HG03378 (cell line): ENCODE measurements at regions not wholly inside any gene's neighbourhood (a gene's known extent, or its start where the extent isn't known, plus 50 kb on each side); places are given as distances from the start of the nearest gene placed in this dataset.

Experiments
- ATAC-seq: cut with Tn5 transposase; IDR thresholded peaks from one replicate; pipeline ENCODE4 v1.9.1; 2021; ENCODE audit warnings: mild to moderate bottlenecking, moderate library complexity; ENCODE audit not compliant: unreplicated experiment

DNA sequence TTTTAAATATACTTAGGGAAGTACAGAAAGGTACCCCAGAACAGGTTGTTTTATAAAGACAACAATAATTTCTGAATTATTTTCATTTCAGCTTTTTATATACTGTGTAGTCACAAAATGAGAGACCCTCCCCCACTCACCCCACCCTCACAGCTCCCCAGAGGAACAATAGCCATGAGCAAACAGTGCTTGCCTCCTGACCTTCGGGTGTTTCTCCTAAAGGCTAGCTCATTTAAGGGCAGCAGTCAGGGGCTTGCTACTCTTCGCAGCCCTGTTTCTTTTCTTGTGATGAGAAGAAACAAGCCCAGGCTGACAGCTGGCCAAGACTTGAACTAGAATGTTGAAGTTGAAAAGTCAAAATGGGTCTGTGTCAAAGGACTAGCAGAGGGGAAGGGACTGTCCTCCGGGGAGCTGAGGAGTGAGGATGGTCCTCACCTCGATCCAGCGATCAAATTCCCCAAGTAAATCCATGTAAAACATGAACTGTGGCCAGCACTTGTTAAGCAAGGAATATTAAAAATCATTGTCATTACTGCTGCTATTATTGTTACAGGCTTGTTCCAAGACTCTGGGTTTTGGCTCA is 133.8 kb upstream of the ARHGAP5 start:
- no peak for ATAC-seq

DNA sequence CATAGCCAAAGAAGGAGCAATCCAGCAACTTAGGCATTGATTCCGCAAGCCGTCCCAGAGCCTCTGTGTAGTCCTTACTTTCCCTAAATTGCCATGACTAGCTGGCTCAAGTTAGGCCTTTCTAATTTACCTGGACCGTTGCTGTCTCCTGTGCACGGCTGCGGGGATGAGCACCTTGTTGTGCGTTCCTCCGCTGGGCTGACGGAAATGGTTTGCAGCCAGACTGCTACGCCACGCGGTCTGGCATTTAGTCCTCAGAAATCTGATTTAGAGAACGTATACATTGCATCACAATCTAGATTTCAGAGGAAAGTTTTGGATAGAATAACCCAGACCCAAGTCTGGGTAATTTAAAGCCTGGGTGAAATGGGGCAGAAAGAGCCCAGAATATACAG is 133.2 kb upstream of the ARHGAP5 start:
- ATAC-seq = no peak

DNA sequence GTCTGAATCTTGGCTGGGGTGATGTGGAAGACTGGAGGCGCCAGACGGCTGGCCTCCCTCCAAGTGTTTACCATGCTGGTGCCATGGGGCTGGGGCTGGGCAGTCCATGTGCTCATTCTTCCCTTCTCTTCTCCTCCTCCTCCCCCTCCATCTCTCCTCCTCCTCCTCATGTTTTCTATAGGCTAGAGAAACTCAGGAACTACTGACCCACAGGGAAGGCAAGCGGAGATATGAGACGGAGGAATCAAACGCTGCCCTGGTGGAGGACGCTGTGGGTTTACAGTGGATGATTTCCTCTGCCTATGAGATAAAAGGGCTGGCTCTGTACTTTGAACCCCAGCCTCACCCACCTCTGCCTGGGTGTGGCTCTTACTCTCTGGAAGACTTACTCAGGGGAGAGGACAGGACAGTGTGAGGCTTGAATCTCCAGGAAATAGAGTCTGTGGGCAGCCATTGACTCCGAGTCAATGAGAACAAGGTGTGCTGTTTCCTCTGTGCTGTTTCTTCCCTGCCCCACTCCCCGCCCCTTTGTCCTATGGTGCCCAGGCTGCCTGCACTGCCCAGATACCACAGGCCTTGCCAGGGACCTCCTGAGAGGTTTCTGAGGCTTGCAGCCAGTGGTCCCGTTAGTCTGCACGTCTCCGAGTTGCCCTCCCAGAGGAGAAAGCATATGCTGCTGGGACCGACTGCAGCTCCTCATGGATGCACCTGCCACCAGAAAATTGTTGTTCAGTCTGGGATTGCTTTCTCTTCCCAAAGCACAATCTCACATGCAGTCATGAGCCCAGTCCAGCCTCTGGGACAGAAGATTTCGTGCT is 132.6 kb upstream of the ARHGAP5 start:
- no peak for ATAC-seq

DNA sequence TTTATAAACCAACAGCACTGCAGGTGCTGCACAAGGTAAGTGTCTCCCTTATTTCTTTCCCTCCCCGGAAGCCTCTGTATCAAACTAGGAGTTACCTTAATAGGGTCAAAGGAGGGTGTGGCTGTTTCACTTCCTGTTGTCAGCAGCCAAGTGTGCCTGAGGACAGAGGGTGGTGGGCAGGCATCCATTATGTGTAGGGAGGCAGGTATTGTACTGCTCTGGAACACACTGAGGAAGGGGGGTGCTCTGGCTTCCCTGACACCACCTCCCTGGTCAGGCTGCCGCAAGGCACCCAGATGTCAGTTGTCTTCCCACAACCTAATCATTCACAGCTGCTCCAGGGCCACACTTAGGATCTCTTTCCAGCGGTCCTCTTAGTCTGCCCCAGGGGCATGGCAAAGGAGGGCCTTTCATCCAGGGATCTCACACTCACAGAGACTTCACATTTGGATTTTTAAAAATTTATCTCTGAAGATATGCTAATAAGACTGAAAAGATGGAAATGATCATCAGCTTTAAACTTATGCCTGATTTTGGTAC is 132.0 kb upstream of the ARHGAP5 start:
- ATAC-seq = peak; percentile 52

DNA sequence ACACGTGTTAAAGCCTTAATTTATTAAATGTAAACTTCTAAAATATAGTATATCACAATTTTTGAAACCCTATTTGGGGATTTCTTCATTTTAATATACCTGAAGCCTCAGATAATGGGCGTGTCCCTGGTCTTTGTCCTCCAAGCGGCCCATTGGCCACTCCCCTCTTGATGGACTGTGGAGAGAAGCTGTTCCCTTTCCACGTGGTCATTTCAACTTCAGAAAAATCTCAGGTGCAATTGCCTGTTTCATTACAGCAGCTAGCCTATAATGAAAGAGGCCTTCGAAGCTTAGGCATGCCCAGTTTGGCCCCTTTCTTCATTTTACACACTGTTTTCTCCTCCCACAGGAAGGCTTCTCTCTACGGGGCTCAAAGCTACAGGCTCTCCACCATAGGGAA is 131.4 kb upstream of the ARHGAP5 start:
- no peak for ATAC-seq

DNA sequence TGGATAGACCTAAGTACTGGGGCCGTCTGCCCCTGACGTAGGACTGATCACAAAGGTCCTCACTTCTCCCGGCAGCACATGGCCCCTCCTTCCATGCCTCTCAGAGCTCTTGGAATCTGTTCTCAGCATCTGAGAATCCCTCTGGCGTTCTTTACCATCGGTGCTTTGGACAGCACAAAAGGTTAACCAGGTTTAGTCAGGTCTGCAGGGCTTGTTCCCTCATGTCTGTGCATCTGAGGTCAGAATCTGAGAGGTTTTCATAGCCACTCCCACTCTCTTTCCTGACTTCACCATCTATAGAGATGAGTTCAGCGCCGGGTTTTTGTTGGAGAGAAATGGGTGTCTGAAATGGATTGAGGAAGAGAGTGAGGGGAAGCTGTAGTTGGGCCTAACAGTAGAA is 130.0 kb upstream of the ARHGAP5 start:
- ATAC-seq = no peak

DNA sequence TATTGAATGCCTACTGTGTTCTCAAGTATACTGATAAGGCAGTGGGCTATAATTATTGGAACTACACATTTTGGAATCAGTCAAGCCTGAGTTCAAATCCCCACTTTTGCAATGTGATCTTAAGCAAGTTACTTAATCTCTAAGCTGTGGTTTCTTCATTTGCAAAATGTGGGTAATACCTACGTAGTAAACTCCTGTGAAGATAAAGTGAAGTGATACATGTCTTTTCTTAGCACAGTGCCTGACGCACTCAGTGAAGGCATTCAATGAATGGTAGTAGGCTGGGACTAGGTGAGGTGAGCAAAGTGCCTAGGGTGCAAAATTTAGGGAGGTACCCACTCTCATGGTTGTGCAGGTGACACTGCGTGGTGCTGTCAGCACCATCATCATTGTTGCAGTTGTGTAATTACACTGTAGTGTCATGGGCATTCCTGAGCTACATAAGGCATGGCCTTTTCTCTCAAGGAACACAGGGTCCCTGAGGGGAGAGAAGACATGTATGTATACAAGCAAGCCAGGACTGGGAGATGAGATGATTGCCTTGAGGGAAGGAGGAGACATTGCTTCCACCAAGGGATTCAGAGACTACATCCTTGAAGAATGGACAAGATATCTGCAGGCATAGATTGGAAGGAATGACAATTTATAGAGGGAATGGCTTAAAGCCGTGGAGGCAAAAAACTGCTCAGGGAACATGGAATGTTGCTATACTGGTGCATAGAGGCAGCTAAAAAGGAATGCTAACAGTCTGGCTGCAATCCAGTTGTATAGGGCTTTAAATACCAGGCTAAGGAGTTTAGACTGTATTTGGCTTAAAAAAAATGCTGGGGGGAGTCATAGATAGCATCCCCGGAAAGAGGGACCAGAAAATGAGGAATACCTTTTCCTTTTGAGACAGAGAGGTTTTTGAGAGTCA is 129.2 kb upstream of the ARHGAP5 start:
- ATAC-seq = no peak

DNA sequence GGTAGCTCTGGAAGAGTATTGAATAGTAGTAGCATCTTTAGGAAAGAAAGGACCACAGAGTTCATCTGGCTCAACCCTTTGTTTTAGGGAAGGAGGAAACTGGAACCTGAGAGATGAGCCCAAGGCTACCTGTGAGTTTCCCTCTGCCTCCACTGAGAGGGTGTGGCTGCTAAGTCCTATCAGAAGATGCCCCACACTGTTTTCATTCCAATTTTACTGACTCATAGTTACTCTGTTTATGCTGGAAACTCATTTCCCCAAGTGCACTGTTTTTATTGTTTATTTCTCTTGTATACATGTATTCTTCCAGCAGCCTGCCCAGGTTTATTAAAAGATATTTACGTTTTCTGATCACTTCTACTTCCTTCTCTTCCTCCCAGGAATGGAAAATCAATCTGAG is 127.4 kb upstream of the ARHGAP5 start:
- ATAC-seq = no peak

DNA sequence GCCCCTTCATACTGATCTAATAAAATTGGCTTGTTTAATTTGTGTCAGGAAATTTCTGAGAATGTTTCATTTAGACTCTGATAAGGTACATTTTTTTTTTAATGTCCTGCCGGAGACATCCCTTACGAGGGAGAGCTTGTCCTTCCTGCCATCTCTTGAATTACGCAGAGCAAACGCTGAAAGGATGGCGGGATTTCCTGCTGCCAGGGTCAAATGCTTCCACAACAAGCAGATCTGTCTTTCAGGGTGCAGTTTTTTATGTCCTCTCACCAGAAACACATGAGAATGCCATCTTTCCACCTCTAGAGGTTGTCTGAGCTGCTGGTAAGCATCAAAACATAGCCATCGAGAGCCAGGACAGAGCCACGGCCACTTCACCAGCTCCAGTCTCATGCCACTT is 126.8 kb upstream of the ARHGAP5 start:
- no peak for ATAC-seq

DNA sequence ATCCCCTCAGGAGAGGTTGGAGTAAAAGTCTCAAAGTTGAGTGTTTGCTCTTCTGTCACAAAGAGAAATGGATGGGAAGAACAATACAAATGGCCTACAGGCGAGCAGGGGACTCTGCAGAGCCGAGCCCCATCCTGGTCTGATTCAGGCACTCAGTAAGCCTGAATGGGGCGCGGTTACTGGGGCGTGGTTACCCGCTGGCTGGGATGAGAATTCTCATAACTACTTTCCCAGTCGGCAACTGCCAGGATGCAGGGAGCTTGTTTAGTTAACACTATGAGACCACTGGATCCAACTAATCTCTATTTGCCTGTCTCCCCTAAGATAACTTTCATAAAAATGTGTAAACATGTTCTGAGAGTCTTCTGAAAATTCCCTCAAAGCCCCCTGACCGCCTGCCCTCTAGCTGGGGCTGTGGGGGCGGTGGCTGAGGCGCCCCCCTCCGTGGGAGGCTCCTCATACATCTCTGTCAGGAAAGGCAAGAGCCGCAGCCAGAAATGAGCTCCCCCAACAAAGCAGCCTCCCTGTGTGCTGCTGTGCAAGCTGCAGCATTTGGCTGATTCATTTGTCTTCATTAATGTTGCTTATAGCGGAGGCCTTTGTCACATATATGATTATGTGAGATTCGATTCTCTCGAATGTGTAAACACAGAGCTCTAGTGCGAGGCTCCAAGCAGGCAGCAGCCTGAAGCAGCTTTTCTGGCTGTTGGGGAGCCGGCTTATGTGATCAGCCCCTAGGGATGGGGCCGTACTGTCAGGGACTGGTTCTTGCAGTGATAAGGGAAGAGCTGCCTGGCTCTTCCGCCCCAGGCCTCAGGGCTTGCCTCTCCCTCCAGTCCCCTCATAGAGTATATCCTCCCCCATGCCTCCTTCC is 126.1 kb upstream of the ARHGAP5 start:
- no peak for ATAC-seq

DNA sequence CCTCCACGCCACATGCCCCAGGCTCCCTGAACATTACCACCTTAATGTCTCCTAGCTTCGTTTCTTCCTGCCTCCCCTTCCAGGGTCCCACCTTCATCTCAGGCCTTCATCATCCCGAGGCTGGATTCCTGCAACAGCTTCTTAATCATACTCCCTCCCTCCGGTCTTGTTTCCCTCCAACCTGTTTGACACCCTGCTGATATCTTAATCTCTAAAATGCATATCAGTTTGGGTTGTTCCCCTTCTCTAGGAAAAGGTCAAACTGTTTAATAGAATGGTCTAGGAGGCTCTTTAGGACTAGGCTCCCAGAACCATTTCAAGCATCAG is 125.5 kb upstream of the ARHGAP5 start:
- ATAC-seq = no peak

DNA sequence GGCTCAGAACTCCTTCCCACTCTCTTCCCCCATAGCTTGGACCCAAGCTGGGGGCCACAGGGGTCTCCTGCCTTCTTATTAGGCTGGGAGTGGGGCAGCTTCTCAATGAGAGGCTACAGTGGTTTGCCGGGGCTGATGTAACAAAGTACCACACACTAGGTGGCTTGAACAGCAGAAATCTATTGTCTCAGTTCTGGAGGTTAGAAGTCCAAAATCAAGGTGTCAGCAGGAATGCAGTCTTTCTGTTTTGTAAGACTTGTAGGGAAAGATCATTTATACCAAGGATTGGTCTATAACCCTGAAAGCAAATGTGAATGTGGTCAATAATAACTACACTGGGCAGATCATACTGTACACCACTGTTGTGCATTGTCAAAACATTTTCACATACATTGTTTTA is 124.5 kb upstream of the ARHGAP5 start:
- ATAC-seq = no peak

DNA sequence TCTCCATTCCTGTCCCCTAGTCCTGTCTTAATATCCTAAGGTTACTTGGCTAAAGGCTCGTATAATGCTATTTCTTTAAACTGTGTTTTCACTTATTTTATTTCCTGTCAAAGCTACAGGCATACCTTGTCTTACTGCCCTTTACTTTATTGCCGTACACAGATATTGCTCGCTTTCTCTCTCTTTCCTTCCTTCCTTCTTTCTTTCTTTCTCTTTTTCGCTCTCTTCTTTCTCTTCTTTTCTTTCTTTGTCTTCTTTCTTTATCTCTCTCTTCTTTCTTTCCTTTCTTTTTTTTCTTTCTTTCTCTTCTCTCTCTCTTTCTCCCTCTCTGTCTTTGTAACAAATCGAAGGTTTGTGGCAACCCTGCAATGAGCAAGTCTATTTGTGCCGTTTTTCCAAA is 123.9 kb upstream of the ARHGAP5 start:
- no peak for ATAC-seq

DNA sequence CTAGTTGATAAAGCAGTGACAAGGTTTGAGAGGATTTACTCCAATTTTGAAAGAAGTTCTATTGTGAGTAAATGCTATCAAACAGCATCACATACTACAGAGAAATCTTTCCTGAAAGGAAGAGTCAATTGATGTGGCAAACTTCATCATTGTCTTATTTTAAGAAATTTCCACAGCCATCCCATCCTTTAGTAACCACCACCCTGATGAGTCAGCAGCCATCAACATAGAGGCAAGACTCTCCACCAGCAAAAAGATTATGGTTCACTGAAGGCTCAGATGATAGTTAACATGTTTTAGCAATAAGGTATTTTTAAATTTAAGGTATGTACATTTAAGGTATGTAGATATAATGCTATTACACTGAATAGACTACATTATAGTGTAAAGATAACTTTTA is 122.1 kb upstream of the ARHGAP5 start:
- no peak for ATAC-seq

DNA sequence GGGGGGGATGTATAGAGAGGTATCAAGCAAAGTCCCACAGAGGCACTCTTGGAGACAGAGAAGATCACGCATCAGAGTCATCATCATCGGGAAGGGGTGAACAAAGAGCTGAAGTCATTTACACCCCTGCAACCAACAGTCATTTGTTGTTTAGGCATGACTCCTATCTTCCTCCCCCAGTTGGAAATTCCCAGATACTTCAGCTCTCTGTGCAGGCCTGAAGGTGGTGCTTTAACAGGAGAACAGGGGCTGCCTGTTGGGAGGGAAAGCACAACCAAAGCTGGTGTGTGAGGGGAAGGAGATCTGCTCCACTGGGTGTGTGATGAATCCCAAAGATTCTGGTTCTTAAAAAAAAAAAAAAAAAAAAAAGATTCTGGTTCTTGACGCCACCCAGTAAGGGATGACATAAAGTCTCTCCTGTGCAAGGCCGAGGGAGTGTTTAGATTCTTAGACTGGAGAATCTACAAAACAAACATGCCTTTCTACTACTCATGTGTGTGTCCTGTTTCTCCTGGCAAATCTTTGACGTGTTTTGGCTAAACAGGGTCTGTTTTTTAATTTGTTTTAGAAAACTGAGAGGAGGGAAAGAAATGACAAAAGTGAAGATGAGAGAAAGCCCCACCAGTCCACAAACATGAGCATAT is 121.0 kb upstream of the ARHGAP5 start:
- ATAC-seq = no peak

DNA sequence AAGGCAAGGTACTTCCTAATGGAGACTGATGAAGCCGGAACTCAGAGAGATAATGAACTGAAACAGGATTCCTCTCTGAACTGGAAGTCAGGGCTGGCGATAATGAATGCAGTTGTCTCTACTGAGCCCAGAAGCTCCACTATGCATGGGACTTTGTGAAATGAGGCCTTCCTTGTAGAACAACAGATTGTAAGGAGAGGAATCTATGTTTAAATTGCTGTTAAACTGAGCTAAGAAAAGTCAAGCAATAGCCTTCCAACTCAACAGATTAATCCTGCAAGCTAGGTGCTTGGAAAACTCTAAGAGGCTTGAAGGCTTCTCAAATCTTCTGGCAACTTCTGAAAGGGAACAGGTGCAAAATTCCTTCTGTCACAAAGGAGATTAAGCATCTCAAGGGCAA is 119.5 kb upstream of the ARHGAP5 start:
- no peak for ATAC-seq

DNA sequence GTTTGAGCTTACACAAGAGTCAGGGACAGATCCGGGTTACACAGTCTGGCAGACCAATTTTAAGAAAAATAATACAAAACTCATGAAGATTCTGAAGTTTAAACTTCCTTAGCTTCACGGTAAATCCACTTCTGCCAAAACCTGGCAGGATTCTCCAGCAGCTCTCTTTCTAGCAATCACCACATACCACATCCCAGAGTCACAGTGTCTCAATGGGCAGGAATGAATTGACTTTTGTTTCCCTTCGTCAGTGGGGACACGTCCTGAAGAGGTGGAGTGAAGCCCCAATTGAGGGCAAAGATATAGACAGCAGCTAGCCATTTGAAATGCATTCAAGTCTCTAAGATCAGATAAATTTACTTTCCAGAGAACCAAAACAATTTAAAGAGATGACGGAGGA is 117.1 kb upstream of the ARHGAP5 start:
- ATAC-seq = no peak

DNA sequence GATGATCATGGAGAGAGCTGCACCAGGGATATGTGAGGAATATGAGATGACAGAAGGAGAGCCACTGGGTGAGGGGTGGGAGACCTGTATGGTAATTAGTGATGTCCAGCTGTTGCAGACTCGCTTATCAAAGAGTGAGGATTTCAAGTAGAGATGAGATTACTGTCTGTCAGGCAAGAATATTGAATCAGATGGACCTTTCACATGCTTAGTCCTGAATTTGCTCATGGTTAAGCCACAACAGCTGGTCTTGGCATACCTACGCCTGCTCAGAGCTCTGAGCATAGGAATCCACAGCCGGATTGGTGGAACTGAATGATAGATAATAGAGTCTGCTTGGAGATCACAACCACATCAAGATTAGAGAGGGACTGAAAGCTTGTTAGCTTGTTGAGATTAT is 115.2 kb upstream of the ARHGAP5 start:
- no peak for ATAC-seq

DNA sequence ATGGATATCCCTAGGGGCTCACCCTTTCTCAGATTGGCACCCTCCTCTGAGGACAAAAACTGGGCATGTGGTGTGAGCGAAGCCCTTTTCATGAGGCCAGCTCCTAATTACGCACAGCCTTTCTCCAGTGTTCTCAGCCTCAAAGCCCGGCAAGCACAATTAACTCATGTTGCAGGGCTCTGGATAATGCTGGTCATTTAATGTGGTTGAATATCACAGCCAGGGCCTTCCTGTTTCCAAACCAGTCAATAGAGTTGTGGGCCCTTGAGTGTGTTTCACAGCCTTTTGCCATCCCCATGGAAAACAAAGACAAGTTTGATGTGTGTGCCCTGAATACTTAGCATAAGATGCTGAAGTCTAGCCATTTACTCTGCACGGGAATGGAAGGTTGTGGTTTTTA is 114.2 kb upstream of the ARHGAP5 start:
- no peak for ATAC-seq

DNA sequence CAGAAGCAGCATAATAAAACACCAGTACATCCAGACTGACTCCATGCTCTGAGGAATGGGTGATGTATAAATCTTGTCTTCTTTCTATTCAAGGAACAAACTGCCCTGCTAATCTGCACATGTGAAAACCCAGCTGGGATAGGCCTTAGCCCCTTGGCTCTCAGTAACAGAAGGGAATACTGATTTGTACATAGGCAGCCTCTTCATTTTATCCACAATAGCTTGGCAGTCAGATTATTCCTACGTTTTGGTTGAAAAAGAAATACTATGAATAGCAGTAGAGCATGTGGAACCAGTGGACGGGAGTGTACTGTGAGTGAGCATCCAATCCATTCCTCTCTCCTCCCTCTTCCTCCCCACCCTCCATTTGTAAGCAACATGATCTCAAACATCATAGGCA is 113.5 kb upstream of the ARHGAP5 start:
- ATAC-seq = no peak
